Upper lobe of left lung (tissue), 4 donors: ENCODE measurements at regions not wholly inside any gene's neighbourhood (a gene's known extent, or its start where the extent isn't known, plus 50 kb on each side); places are given as distances from the start of the nearest gene placed in this dataset.

Experiments used
- CTCF ChIP-seq, 6 experiments: fragments of 450-650 bp in 4 of 6; fragments of 200-600 bp in 2 of 6; sonication (generic) in 2 of 6; IDR thresholded peaks; one replicate each; pipeline ENCODE4 v1.5.1; 2016 to 2019; ENCODE audit warnings: antibody characterized with exemption in 6 of 6
- POLR2A ChIP-seq, 4 donors: fragments of 450-650 bp; IDR thresholded peaks; one replicate each; pipeline ENCODE4 v1.5.1; 2016 to 2017; ENCODE audit warnings: antibody characterized with exemption in 4 of 4, mild to moderate bottlenecking in 2 of 4

GRCh38 chr15:31590609-31591008, 264.0 kb downstream of the KLF13 start:
- TF ChIP-seq POLR2A (IDR thresholded peaks at IDR 0.05) (no peak), CTCF (IDR thresholded peaks at IDR 0.05) (no peak)
